Retinal pigment epithelial cell (primary cell): ENCODE measurements at regions not wholly inside any gene's neighbourhood (a gene's known extent, or its start where the extent isn't known, plus 50 kb on each side); places are given as distances from the start of the nearest gene placed in this dataset.

Source experiments
- DNase-seq: peaks from one replicate; pipeline ENCODE4 v3.0.0-alpha.2; 2010; ENCODE audit warnings: low read depth
- H3K4me3 ChIP-seq: 2 replicates; pipeline ENCODE4 v1.5.1; 2011; ENCODE audit warnings: mild to moderate bottlenecking, low read length, control low read depth, moderate library complexity
- TF ChIP-seq, protein P1 (sequence below): conservative IDR thresholded peaks from 2 replicates; pipeline ENCODE4 v1.5.1; 2011; ENCODE audit warnings: low read depth, low read length, control low read depth, inconsistent platforms

DNA sequence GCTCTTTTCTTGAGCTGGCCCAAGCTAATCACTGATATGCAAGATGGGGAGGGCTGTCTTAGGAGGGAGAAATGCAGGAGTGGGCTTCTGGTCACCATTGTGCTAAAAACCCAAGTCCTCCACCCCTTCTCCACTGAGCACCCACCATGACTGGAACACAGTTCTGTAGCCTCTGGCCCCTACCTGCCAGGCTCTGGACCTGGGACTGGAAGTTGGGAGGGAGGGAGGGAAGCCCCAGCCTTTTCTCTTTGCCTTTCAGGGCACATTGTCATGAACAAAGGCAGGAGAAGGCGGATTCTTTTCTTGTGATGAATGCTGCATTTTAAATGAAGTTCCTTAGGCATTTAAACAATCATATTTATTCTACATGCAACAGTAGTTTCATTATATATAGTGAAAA, 559.1 kb upstream of the TRPC7 start:
- TF ChIP-seq, protein P1, sequence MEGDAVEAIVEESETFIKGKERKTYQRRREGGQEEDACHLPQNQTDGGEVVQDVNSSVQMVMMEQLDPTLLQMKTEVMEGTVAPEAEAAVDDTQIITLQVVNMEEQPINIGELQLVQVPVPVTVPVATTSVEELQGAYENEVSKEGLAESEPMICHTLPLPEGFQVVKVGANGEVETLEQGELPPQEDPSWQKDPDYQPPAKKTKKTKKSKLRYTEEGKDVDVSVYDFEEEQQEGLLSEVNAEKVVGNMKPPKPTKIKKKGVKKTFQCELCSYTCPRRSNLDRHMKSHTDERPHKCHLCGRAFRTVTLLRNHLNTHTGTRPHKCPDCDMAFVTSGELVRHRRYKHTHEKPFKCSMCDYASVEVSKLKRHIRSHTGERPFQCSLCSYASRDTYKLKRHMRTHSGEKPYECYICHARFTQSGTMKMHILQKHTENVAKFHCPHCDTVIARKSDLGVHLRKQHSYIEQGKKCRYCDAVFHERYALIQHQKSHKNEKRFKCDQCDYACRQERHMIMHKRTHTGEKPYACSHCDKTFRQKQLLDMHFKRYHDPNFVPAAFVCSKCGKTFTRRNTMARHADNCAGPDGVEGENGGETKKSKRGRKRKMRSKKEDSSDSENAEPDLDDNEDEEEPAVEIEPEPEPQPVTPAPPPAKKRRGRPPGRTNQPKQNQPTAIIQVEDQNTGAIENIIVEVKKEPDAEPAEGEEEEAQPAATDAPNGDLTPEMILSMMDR = no peak
- DNase-seq = no peak
- H3K4me3 ChIP-seq = no peak overlapping the region

DNA sequence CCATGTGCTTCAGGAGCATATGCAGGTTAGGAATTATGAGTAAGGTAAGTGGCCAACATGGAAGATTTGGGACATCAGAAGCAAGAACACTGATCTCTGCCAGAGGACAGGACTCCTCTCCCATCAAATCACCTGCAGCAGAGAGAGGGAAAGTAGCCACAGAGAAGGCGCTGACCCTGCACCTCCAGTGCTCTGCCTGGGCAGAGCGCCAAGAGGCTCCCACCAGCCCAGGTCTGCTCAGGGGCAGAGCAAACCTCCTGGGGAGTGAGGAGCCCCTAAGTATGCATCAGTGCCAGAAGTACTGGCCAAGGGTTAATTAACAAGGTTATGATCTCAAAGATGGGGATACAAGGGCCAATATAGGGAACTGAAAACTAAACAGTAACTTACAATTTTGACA, 545.3 kb upstream of the TRPC7 start:
- TF ChIP-seq, protein P1 = no peak
- H3K4me3 ChIP-seq = no peak overlapping the region
- no peak for DNase-seq

DNA sequence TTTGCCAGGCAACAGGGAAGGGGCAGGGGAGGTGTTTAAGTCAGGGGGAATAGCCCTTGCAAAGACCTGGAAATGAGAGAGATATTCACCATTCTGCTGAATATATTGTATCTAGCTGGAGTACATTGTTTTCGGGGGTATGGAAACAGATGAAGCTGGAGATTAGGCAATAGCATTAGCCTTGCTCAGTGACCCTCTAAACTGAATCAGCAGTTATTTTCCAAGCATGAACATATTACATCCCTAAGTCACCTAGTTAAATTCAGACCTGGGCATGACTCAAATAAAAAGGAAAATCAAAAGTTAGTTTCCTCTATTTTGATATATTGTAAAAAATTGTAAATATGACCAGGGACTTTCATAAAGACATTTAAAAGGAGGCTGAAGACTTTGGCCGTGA, 544.6 kb upstream of the TRPC7 start:
- H3K4me3 ChIP-seq = no peak overlapping the region
- no peak for DNase-seq
- TF ChIP-seq, protein P1 = no peak

GRCh38 chr5:136907371-136907770, 542.0 kb upstream of the TRPC7 start:
- TF ChIP-seq, protein P1 = no peak
- no peak for DNase-seq

GRCh38 chr5:136906545-136906944, 541.2 kb upstream of the TRPC7 start:
- no peak overlapping the region for H3K4me3 ChIP-seq
- no peak for DNase-seq
- TF ChIP-seq, protein P1 = no peak

More at GRCh38 chr5:136907371-136907770, 542.0 kb upstream of the TRPC7 start:
- no peak overlapping the region for H3K4me3 ChIP-seq

GRCh38 chr5:136905571-136905970, 540.2 kb upstream of the TRPC7 start:
- H3K4me3 ChIP-seq = no peak overlapping the region
- TF ChIP-seq, protein P1 = no peak
- DNase-seq = no peak

GRCh38 chr5:136894070-136894469, 528.7 kb upstream of the TRPC7 start:
- H3K4me3 ChIP-seq = no peak overlapping the region
- TF ChIP-seq, protein P1 = no peak
- no peak for DNase-seq
